ENCODE measurements at regions not wholly inside any gene's neighbourhood (a gene's known extent, or its start where the extent isn't known, plus 50 kb on each side); places are given as distances from the start of the nearest gene placed in this dataset.
"Not testable (repeated sequence)": the region's sequence is repeated elsewhere in the genome, so short reads cannot be mapped to it uniquely, and the experiment has no call there.

DNA sequence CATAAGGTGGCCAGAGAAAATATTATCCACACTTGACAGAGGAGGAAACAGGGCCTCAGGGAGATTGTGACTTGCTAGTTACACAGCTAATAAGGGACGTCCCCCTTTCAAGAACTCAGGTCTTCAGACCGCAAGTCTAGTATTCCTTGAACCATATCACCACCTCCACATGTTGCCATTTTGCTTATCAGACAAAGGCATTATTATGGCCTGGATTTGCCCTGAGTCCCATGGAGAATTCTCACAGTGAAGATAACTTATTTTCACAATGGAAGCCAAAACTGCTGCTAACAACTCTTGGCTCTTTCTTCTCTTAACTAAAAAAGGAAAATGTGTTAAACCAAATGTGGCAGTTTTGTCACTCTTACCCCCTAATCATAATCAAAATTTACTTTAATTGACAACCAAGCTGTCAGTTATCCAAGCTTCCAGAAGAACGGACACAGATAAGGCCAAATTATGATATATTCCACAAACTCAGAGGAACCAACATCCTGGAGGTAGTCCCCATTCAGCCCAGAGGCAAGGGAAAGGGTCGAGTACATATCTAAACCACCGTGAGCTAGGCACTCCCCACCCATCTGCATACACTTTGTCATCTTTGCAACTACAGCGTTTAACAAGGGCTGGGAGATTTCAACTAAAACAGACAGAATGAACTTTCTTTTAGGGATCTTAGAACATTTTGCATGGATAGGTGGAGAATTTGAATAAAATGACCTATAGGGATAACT, 63.6 kb upstream of the THBS1 start:
- no peak for DNase-seq

DNA sequence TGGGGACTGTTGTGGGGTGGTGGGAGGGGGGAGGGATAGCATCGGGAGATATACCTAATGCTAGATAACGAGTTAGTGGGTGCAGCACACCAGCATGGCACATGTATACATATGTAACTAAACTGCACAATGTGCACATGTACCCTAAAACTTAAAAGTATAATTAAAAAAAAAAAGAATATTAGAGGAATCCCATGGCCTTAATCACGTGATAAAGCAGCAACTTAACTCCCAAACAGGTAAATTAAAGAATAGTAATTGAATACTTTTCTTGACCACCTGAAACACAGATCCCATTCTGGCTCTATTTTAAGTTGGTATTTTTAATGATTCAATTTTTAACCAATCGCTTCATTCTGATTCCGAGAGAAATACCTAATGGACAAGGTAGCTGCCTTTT, 56.9 kb upstream of the THBS1 start:
- DNase-seq, result not testable (repeated sequence)

- no peak for DNase-seq
Observed at GRCh38 chr15:39529457-39529856, 51.4 kb upstream of the THBS1 start.

- no peak for DNase-seq
Observed at GRCh38 chr15:39530480-39531342, 50.2 kb upstream of the THBS1 start.
